Activated CD4-positive, alpha-beta T cell treated with anti-CD3 and anti-CD28 coated beads for 36 hours (primary cell): ENCODE measurements at regions not wholly inside any gene's neighbourhood (a gene's known extent, or its start where the extent isn't known, plus 50 kb on each side); places are given as distances from the start of the nearest gene placed in this dataset.

Experiments
- ATAC-seq: fragments of 200-7000 bp; cut with Tn5 transposase; one replicate; pipeline ENCODE4 v1.10.0; 2021; ENCODE audit warnings: mild to moderate bottlenecking, moderate library complexity
- CTCF ChIA-PET: fragments of 350-600 bp; sonication (Branson Sonifier 250); formaldehyde crosslinking; loops from one replicate; lab custom pipeline; 2021; ENCODE audit warnings: antibody characterized with exemption; lab: Charles Lee
- POLR2A ChIA-PET: fragments of 350-600 bp; sonication (Branson Sonifier 250); formaldehyde crosslinking; loops from one replicate; lab custom pipeline; 2021; ENCODE audit warnings: antibody characterized with exemption, inconsistent platforms; lab: Charles Lee
- DNase-seq: peaks from one replicate; pipeline ENCODE4 v3.0.0-alpha.2; 2020
- H3K27ac Mint-ChIP-seq: one replicate; pipeline ENCODE4 v1.8.0; 2021; ENCODE audit warnings: mixed read lengths
- H3K27me3 Mint-ChIP-seq: one replicate; pipeline ENCODE4 v1.8.0; 2021; ENCODE audit warnings: mixed read lengths
- H3K36me3 Mint-ChIP-seq: one replicate; pipeline ENCODE4 v1.8.0; 2021; ENCODE audit warnings: low read depth, mixed read lengths
- H3K4me1 Mint-ChIP-seq: one replicate; pipeline ENCODE4 v1.8.0; 2021; ENCODE audit warnings: mixed read lengths
- H3K4me3 Mint-ChIP-seq: one replicate; pipeline ENCODE4 v1.8.0; 2021; ENCODE audit warnings: mild to moderate bottlenecking, moderate library complexity, mixed read lengths
- H3K9me3 Mint-ChIP-seq: one replicate; pipeline ENCODE4 v1.8.0; 2021; ENCODE audit warnings: low read depth, mixed read lengths
- intact Hi-C, 2 experiments: fragments of 100-400 bp; cut with DNase I in 1 of 2; cut with micrococcal nuclease in 1 of 2; formaldehyde crosslinking; loops; one replicate each; pipeline versions ENCODE4 v1.14.2 to v1.15.1; 2022 to 2024; cut with DNase I, micrococcal nuclease

GRCh38 chr5:116900793-116901192, 326.2 kb upstream of the SEMA6A start:
- no peak for DNase-seq
- peaks cover 2% of the 10 kb centered on the region for H3K27me3 Mint-ChIP-seq
- ChIA-PET CTCF (interaction anchor here (0.5 kb wide), 1 partner anchor 271 kb away, joined by 4 read pairs; no protein-coding TSS in a partner anchor), POLR2A (no interaction called here)
- intact Hi-C loops = no loop called here
- no peak overlapping the region for H3K4me3 Mint-ChIP-seq
- ATAC-seq = no peak
- H3K4me1 Mint-ChIP-seq = no peaks in the 10 kb centered on the region
- H3K9me3 Mint-ChIP-seq = no peaks in the 10 kb centered on the region
- no peak overlapping the region for H3K27ac Mint-ChIP-seq
- no peaks in the 10 kb centered on the region for H3K36me3 Mint-ChIP-seq

DNA sequence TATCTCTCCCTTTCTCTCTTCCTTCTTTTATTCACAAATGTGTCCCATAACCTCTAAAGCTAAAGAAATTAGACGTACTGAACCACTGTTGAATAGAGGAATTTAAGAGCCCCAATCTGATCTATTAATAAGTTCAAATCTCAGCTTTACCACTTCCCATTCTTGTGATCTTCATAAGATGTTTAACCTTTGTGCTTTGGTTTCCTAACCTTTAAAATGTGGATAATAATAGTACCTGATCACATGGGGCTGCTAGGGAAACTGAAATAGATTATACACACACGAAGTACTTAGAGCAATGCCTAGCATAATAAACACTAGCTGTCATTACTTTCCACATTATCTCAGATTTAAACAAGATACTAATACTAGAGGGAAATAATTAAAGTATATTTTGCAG, 324.3 kb upstream of the SEMA6A start:
- ChIA-PET CTCF (no interaction called here), POLR2A (no interaction called here)
- Mint-ChIP-seq H3K27ac (no peak overlapping the region), H3K4me1 (no peaks in the 10 kb centered on the region), H3K27me3 (peaks cover 4% of the 10 kb centered on the region), H3K4me3 (no peak overlapping the region), H3K36me3 (no peaks in the 10 kb centered on the region), H3K9me3 (no peaks in the 10 kb centered on the region)
- DNase-seq (no peak), ATAC-seq (no peak)
- intact Hi-C loops = no loop called here

GRCh38 chr5:116897291-116897690, 322.7 kb upstream of the SEMA6A start:
- no peaks in the 10 kb centered on the region for H3K4me1 Mint-ChIP-seq
- POLR2A ChIA-PET = no interaction called here

DNA sequence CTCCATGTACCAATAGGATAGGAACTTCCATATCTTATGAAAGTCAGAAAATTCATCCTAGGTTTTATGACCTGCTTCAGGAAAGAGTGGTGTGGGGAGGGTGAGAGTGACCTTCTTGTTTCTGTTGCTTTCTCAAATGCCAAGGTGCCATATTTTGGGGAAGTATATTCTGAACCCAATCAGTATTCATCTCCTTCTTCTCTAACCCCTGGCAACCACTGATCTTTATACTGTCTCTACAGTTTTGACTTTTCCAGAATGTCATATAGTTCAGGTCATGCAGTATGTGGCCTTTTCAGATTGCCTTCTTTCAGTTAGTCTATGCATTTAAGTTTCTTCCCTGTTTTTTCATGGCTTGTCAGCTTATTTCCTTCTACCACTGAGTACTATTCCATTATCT, 321.4 kb upstream of the SEMA6A start:
- no peak for ATAC-seq
- Mint-ChIP-seq H3K4me3 (no peak overlapping the region), H3K4me1 (no peaks in the 10 kb centered on the region), H3K27ac (no peak overlapping the region), H3K27me3 (peaks cover 2% of the 10 kb centered on the region), H3K36me3 (no peaks in the 10 kb centered on the region), H3K9me3 (no peaks in the 10 kb centered on the region)
- intact Hi-C loops = no loop called here
- ChIA-PET POLR2A (no interaction called here), CTCF (no interaction called here)
- DNase-seq = no peak

More at GRCh38 chr5:116897291-116897690, 322.7 kb upstream of the SEMA6A start:
- CTCF ChIA-PET = no interaction called here
- intact Hi-C loops = no loop called here
- Mint-ChIP-seq H3K27me3 (peaks cover 4% of the 10 kb centered on the region), H3K27ac (no peak overlapping the region), H3K36me3 (no peaks in the 10 kb centered on the region), H3K4me3 (no peak overlapping the region), H3K9me3 (no peaks in the 10 kb centered on the region)
- ATAC-seq (no peak), DNase-seq (no peak)

DNA sequence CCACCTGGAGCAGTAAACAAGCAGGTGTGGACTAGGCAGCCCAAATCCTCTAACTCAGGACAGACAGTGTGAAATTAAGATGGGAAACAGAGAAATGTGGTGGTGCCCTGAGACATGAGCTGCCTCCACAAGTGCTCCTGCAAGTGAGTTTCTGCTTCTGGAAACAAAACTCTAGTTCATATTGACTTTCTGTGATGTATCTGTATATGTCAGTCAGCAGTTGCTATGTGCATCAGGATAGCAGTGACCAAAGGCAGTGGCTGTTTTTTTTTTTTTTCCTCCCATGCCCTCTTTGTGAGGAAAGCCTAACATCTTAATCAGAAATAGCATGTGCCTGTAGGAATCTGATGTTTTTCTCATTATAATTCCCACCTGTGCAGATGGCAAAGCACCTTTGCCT, 318.4 kb upstream of the SEMA6A start:
- POLR2A ChIA-PET = no interaction called here
- Mint-ChIP-seq H3K27ac (no peak overlapping the region), H3K36me3 (no peaks in the 10 kb centered on the region), H3K4me1 (no peaks in the 10 kb centered on the region), H3K4me3 (no peak overlapping the region), H3K9me3 (peaks cover 3% of the 10 kb centered on the region), H3K27me3 (peaks cover 2% of the 10 kb centered on the region)
- DNase-seq (no peak), ATAC-seq (no peak)
- intact Hi-C loops = no loop called here
- CTCF ChIA-PET = no interaction called here

GRCh38 chr5:116887104-116887503, 312.5 kb upstream of the SEMA6A start:
- ChIA-PET POLR2A (no interaction called here), CTCF (no interaction called here)
- Mint-ChIP-seq H3K27ac (no peak overlapping the region), H3K4me3 (no peak overlapping the region), H3K36me3 (no peaks in the 10 kb centered on the region), H3K4me1 (no peaks in the 10 kb centered on the region), H3K27me3 (no peaks in the 10 kb centered on the region), H3K9me3 (peaks cover 3% of the 10 kb centered on the region)
- ATAC-seq (no peak), DNase-seq (no peak)
- intact Hi-C loops = no loop called here

DNA sequence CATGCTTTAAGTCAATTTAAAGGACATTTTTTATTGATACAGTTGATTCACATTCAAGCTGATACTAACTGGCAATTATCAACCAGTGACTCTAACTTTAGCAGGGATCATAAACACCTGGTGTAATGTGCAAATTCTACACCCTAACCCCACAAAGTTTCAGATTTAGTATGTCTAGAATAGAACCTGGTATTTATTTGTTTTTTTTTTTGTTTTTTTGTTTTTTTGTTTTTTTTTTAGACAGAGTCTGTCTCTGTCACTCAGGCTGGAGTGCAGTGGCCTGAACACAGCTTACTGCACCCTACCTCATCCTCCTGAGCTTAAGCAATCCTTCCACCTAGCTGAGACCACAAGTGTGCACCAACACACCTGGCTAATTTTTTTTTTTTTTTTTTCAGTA, 311.2 kb upstream of the SEMA6A start:
- DNase-seq (no peak), ATAC-seq (no peak)
- Mint-ChIP-seq H3K9me3 (peaks cover 3% of the 10 kb centered on the region), H3K4me1 (no peaks in the 10 kb centered on the region), H3K27me3 (no peaks in the 10 kb centered on the region), H3K36me3 (no peaks in the 10 kb centered on the region), H3K27ac (no peak overlapping the region), H3K4me3 (no peak overlapping the region)
- intact Hi-C loops = no loop called here
- ChIA-PET POLR2A (no interaction called here), CTCF (no interaction called here)

- DNase-seq (no peak), ATAC-seq (no peak)
- Mint-ChIP-seq H3K4me1 (no peaks in the 10 kb centered on the region), H3K27ac (no peak overlapping the region), H3K4me3 (no peak overlapping the region), H3K36me3 (no peaks in the 10 kb centered on the region), H3K27me3 (no peaks in the 10 kb centered on the region), H3K9me3 (no peaks in the 10 kb centered on the region)
- ChIA-PET POLR2A (no interaction called here), CTCF (no interaction called here)
- intact Hi-C loops = no loop called here
Observed at GRCh38 chr5:116883875-116884274, 309.3 kb upstream of the SEMA6A start.

DNA sequence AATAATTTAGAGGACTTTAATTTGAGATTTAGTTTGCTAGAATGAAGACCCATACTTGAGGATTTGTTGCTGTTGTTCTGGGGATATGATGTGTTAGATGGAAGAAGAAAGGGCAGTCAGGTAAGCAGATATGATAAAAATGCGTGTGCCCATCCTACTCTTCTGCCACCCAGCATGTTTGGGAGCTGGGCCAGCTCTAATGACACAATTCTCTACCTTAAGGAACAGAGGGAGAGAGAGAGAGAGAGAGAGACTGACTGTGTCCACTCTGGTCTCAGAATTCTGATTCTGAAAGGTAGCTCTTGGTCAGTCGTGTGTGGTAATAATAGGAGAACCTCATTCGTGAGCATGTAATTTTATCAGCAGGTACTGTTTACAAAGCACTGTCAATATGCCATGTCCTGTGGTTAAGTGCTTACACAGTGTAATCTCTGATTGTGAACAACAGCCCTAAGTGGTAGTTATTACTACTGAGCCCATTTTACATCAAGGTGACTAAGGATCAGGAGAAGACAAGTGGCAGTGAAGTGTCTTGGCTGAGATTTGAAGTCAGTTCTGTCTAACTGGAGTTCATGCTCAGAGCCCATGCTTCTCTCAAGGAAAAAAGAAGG, 307.4 kb upstream of the SEMA6A start:
- H3K27ac Mint-ChIP-seq = no peak overlapping the region
- H3K4me1 Mint-ChIP-seq = no peaks in the 10 kb centered on the region
- H3K9me3 Mint-ChIP-seq = peaks cover 2% of the 10 kb centered on the region
- CTCF ChIA-PET = no interaction called here
- POLR2A ChIA-PET = no interaction called here
- H3K4me3 Mint-ChIP-seq = no peak overlapping the region
- ATAC-seq (no peak), DNase-seq (no peak)
- intact Hi-C loops = no loop called here
- H3K27me3 Mint-ChIP-seq = peaks cover 4% of the 10 kb centered on the region
- no peaks in the 10 kb centered on the region for H3K36me3 Mint-ChIP-seq

DNA sequence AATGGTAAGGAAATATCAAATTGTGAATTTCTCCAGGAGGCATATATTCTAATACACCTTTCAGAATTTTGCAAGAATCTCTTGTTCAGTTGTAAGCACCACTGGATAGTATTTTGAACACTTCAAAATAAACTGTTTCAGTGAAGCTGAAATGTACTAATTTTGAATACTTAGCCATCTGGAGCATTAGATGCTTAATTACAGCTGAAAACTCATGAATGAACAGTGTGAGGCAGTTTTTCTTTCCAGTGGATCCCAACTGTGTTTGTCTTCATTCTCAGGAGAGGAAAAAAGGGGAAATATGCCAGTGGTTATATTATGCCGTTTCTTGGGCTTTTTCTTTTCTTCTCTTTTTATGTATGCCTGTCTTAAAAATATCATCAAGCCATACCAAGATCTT, 306.0 kb upstream of the SEMA6A start:
- intact Hi-C loops = no loop called here
- Mint-ChIP-seq H3K36me3 (no peaks in the 10 kb centered on the region), H3K4me1 (no peaks in the 10 kb centered on the region), H3K27ac (no peak overlapping the region), H3K9me3 (peaks cover 3% of the 10 kb centered on the region), H3K4me3 (no peak overlapping the region), H3K27me3 (peaks cover 5% of the 10 kb centered on the region)
- DNase-seq (no peak), ATAC-seq (no peak)
- ChIA-PET CTCF (no interaction called here), POLR2A (no interaction called here)

- DNase-seq (no peak), ATAC-seq (no peak)
- intact Hi-C loops = no loop called here
- Mint-ChIP-seq H3K4me1 (no peaks in the 10 kb centered on the region), H3K9me3 (peaks cover 3% of the 10 kb centered on the region), H3K27me3 (peaks cover 5% of the 10 kb centered on the region), H3K36me3 (no peaks in the 10 kb centered on the region), H3K4me3 (no peak overlapping the region), H3K27ac (no peak overlapping the region)
- CTCF ChIA-PET = no interaction called here
- POLR2A ChIA-PET = no interaction called here
Observed at GRCh38 chr5:116880150-116880549, 305.5 kb upstream of the SEMA6A start.

- Mint-ChIP-seq H3K9me3 (peaks cover 3% of the 10 kb centered on the region), H3K36me3 (no peaks in the 10 kb centered on the region), H3K4me1 (no peaks in the 10 kb centered on the region), H3K4me3 (no peak overlapping the region), H3K27me3 (peaks cover 5% of the 10 kb centered on the region), H3K27ac (no peak overlapping the region)
- ATAC-seq (no peak), DNase-seq (no peak)
- ChIA-PET POLR2A (no interaction called here), CTCF (no interaction called here)
- intact Hi-C loops = no loop called here
Observed at GRCh38 chr5:116876240-116876840, 301.7 kb upstream of the SEMA6A start.
